Liver (tissue), 7 donors: ENCODE measurements at regions not wholly inside any gene's neighbourhood (a gene's known extent, or its start where the extent isn't known, plus 50 kb on each side); places are given as distances from the start of the nearest gene placed in this dataset.
A peak's percentile ranks its signal among the peaks of the same experiment; 100 is the strongest.

Source experiments
- DNase-seq: peaks from one replicate; pipeline ENCODE4 v3.0.0-alpha.2; 2017; ENCODE audit warnings: low spot score
- H3K27ac ChIP-seq, 2 donors: one replicate each; pipeline ENCODE4 v1.7.0; 2013; ENCODE audit warnings: inconsistent platforms in 2 of 2, low read length in 2 of 2, control low read depth in 1 of 2, low read depth in 1 of 2, mild to moderate bottlenecking in 1 of 2
- H3K27me3 ChIP-seq, 4 donors: one replicate each; pipeline versions ENCODE4 v1.6.1 to v1.7.0; 2013; ENCODE audit warnings: low read length in 3 of 4, inconsistent platforms in 1 of 4, mild to moderate bottlenecking in 1 of 4, moderate library complexity in 1 of 4; ENCODE audit not compliant: control insufficient read depth in 4 of 4, insufficient read depth in 4 of 4
- H3K36me3 ChIP-seq, 4 donors: one replicate each; pipeline versions ENCODE4 v1.6.1 to v1.7.0; 2013; ENCODE audit warnings: low read length in 3 of 4, mild to moderate bottlenecking in 3 of 4, low read depth in 1 of 4, moderate library complexity in 1 of 4; ENCODE audit not compliant: control insufficient read depth in 4 of 4, insufficient read depth in 3 of 4
- H3K4me1 ChIP-seq, 4 donors: one replicate each; pipeline versions ENCODE4 v1.6.1 to v1.7.0; 2013; ENCODE audit warnings: low read length in 3 of 4, mild to moderate bottlenecking in 3 of 4, moderate library complexity in 1 of 4; ENCODE audit not compliant: control insufficient read depth in 4 of 4, insufficient read depth in 4 of 4
- H3K4me3 ChIP-seq, 3 donors: one replicate each; pipeline versions ENCODE4 v1.6.1 to v1.7.0; 2013; ENCODE audit warnings: low read length in 3 of 3, control low read depth in 1 of 3, low read depth in 1 of 3, mild to moderate bottlenecking in 1 of 3
- H3K9ac ChIP-seq, 2 donors: one replicate each; pipeline ENCODE4 v1.7.0; 2013; ENCODE audit warnings: low read length in 2 of 2, mild to moderate bottlenecking in 2 of 2, moderate library complexity in 2 of 2, control low read depth in 1 of 2, low read depth in 1 of 2
- H3K9me3 ChIP-seq, 4 donors: one replicate each; pipeline versions ENCODE4 v1.6.1 to v1.7.0; 2013; ENCODE audit warnings: low read length in 3 of 4; ENCODE audit not compliant: control insufficient read depth in 4 of 4
- ATF3 ChIP-seq: IDR thresholded peaks from 2 replicates; pipeline ENCODE4 v1.6.1; 2016; ENCODE audit warnings: antibody characterized with exemption
- EGR1 ChIP-seq, 2 donors: IDR thresholded peaks; 2 replicates each; pipeline ENCODE4 v1.6.1; 2016 to 2018; ENCODE audit warnings: antibody characterized with exemption in 2 of 2, low read depth in 2 of 2
- FOXA1 ChIP-seq: IDR thresholded peaks from 2 replicates; pipeline ENCODE4 v1.6.1; 2016; ENCODE audit warnings: antibody characterized with exemption
- FOXA2 ChIP-seq: IDR thresholded peaks from 2 replicates; pipeline ENCODE4 v1.6.1; 2016; ENCODE audit warnings: antibody characterized with exemption
- GABPA ChIP-seq, 2 donors: IDR thresholded peaks in 1 of 2; conservative IDR thresholded peaks in 1 of 2; 2 replicates each; pipeline ENCODE4 v1.6.1; 2016; ENCODE audit warnings: antibody characterized with exemption in 2 of 2, mild to moderate bottlenecking in 1 of 2, moderate library complexity in 1 of 2
- HNF4A ChIP-seq, 2 donors: conservative IDR thresholded peaks; 2 replicates each; pipeline ENCODE4 v1.6.1; 2016; ENCODE audit warnings: antibody characterized with exemption in 2 of 2, mild to moderate bottlenecking in 2 of 2
- HNF4G ChIP-seq: IDR thresholded peaks from 2 replicates; pipeline ENCODE4 v1.6.1; 2016; ENCODE audit warnings: antibody characterized with exemption
- JUND ChIP-seq, 2 donors: IDR thresholded peaks; 2 replicates each; pipeline ENCODE4 v1.6.1; 2016; ENCODE audit warnings: antibody characterized with exemption in 2 of 2
- MAX ChIP-seq: IDR thresholded peaks from 2 replicates; pipeline ENCODE4 v1.6.1; 2016; ENCODE audit warnings: antibody characterized with exemption
- NR2F2 ChIP-seq: IDR thresholded peaks from 2 replicates; pipeline ENCODE4 v1.6.1; 2016; ENCODE audit warnings: antibody characterized with exemption
- RAD21 ChIP-seq, 2 donors: IDR thresholded peaks; 2 replicates each; pipeline ENCODE4 v1.6.1; 2016; ENCODE audit warnings: antibody characterized with exemption in 2 of 2, mild to moderate bottlenecking in 2 of 2
- REST ChIP-seq: IDR thresholded peaks from 2 replicates; pipeline ENCODE4 v1.6.1; 2016; ENCODE audit warnings: antibody characterized with exemption, mild to moderate bottlenecking
- RXRA ChIP-seq, 2 donors: IDR thresholded peaks; 2 replicates each; pipeline ENCODE4 v1.6.1; 2017 to 2018; ENCODE audit warnings: antibody characterized with exemption in 2 of 2, mild to moderate bottlenecking in 1 of 2
- SP1 ChIP-seq: IDR thresholded peaks from 2 replicates; pipeline ENCODE4 v1.6.1; 2018; ENCODE audit warnings: antibody characterized with exemption, mild to moderate bottlenecking
- WGBS: extraction: QIAGEN DNeasy Blood & Tissue Kit; methylation state at CpG from one replicate; pipeline ENCODE4 v1.1.7; 2013; 5-methylcytosine and 5-hydroxymethylcytosine counted together
- donor health status: healthy.
- donor health status: healthy.
- donor health status: healthy.
- donor health status: healthy.

DNA sequence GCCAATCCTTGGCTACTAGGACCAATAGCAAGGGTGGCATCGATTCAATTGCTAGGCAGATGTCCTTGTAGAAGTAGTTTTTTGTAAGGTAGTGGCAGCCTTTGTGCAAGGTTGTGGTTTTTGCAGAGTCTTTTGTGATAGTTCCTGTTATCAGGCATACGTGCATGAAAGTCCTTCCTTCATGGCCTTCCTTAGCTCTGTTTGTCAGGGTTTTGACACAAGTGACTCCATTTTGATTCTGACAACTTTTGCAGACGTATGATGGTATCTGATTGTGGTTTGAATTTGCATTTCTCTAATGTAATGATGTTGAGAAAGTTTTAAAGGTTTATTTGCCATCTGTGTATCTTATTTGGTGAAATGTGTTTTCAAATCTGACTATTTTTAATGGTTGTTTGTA is 71.8 kb upstream of the SYPL1 start:
- no peak overlapping the region for H3K27ac ChIP-seq
- H3K9ac ChIP-seq: no peak overlapping the region
- TF ChIP-seq GABPA (IDR thresholded peaks at IDR 0.05 in 1 of 2, conservative IDR thresholded peaks at IDR 0.05 in 1 of 2): no peak
- TF ChIP-seq REST: no peak
- TF ChIP-seq JUND (IDR thresholded peaks at IDR 0.05): no peak
- TF ChIP-seq MAX: no peak
- no peak for TF ChIP-seq HNF4A (conservative IDR thresholded peaks at IDR 0.05)
- TF ChIP-seq ATF3: no peak
- no peak for TF ChIP-seq HNF4G
- TF ChIP-seq FOXA1: no peak
- no peaks in the 10 kb centered on the region for H3K27me3 ChIP-seq
- no peaks in the 10 kb centered on the region for H3K36me3 ChIP-seq
- 79% methylated on average over 3 of the region's 3 CpGs for WGBS
- no peaks in the 10 kb centered on the region for H3K9me3 ChIP-seq
- peaks cover 12 to 34% (median 14%) of the 10 kb centered on the region in 4 donors for H3K4me1 ChIP-seq
- no peak overlapping the region for H3K4me3 ChIP-seq
- no peak for DNase-seq

DNA sequence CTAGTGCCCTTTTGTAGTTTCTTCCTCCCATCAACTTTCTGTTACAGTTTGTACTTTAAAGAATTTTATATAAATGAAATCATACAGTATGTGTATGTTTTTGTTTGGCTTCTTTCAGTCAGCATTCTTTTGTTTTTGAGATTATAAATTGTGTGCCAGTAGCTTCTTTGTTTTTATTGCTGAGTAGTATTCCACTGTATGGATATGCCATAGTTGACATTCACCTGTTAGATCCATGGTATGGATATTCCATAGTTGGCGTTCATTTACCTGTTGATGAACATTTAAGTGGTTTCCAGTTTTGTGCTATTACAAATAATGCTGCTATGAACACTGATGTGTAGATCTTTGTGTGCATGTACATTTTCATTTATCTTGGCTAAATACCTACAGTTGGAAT is 70.8 kb upstream of the SYPL1 start:
- TF ChIP-seq NR2F2 (no peak), RAD21 (IDR thresholded peaks at IDR 0.05) (no peak), EGR1 (IDR thresholded peaks at IDR 0.05; ENCODE audit: low read depth in 2 of 2) (no peak), ATF3 (no peak), FOXA2 (no peak), JUND (IDR thresholded peaks at IDR 0.05) (no peak)
- WGBS: 99% methylated on average over 1 of the region's 1 CpG
- DNase-seq: no peak
- H3K36me3 ChIP-seq: no peaks in the 10 kb centered on the region
- no peak overlapping the region for H3K4me3 ChIP-seq
- no peaks in the 10 kb centered on the region for H3K9me3 ChIP-seq
- H3K9ac ChIP-seq: no peak overlapping the region
- H3K27me3 ChIP-seq: no peaks in the 10 kb centered on the region
- H3K27ac ChIP-seq: no peak overlapping the region
- peaks cover 14 to 44% (median 23%) of the 10 kb centered on the region in 4 donors for H3K4me1 ChIP-seq

GRCh38 chr7:106181658-106182265 is 69.7 kb upstream of the SYPL1 start:
- no peaks in the 10 kb centered on the region for H3K27me3 ChIP-seq
- peak overlapping the region in 1 of 2 donors; percentile 41 for H3K9ac ChIP-seq
- TF ChIP-seq RXRA (IDR thresholded peaks at IDR 0.05) (peak; percentile 21 to 42), SP1 (peak; percentile 51), RAD21 (IDR thresholded peaks at IDR 0.05) (peak in 1 of 2 donors; percentile 29), HNF4A (conservative IDR thresholded peaks at IDR 0.05) (peak; percentile 49 to 58), FOXA2 (no peak)
- H3K4me1 ChIP-seq: peaks cover 16 to 55% (median 31%) of the 10 kb centered on the region in 4 donors
- H3K36me3 ChIP-seq: no peaks in the 10 kb centered on the region
- H3K9me3 ChIP-seq: no peaks in the 10 kb centered on the region
- DNase-seq: no peak
- H3K4me3 ChIP-seq: no peak overlapping the region
- WGBS: 59% methylated on average over 4 of the region's 4 CpGs
- H3K27ac ChIP-seq: peak overlapping the region in 1 of 2 donors; percentile 85
